Endothelial cell of umbilical vein (primary cell): ENCODE measurements at regions not wholly inside any gene's neighbourhood (a gene's known extent, or its start where the extent isn't known, plus 50 kb on each side); places are given as distances from the start of the nearest gene placed in this dataset.

ENCODE experiments used
- BruUV-seq: library from RNA; stranded (reverse); fragments of 400-500 nt; replicated peaks from 2 replicates; lab custom pipeline; 2021; lab: Mats Ljungman, UMichigan
- CTCF ChIA-PET: fragments of 300-600, 350-600 bp; sonication (Branson Sonifier 250); formaldehyde crosslinking; loops from one replicate; lab custom pipeline; 2021; ENCODE audit warnings: antibody characterized with exemption, inconsistent platforms; lab: Charles Lee
- POLR2A ChIA-PET: fragments of 300-600, 350-600 bp; sonication (Branson Sonifier 250); formaldehyde crosslinking; loops from one replicate; lab custom pipeline; 2021; ENCODE audit warnings: antibody characterized with exemption, inconsistent platforms; lab: Charles Lee
- DNase-seq: peaks from one replicate; pipeline ENCODE4 v3.0.0-alpha.2; 2011; ENCODE audit warnings: low read depth, low spot score
- FAIRE-seq: peaks from 2 replicates; lab custom pipeline; 2011; peaks lifted over from hg19 to GRCh38; lab: Jason Lieb, UNC
- H2AFZ ChIP-seq: 2 replicates; pipeline ENCODE4 v1.6.0; 2012; ENCODE audit warnings: low read depth, low read length, control low read depth, inconsistent platforms
- H3K27ac ChIP-seq: 2 replicates; pipeline ENCODE4 v1.5.1; 2011; ENCODE audit warnings: low read depth, mild to moderate bottlenecking, control low read depth, low read length, moderate library complexity; ENCODE audit not compliant: insufficient read depth
- H3K27me3 ChIP-seq, 2 experiments: 2 replicates each; pipeline versions ENCODE4 v1.6.0 to v1.6.1; 2011; ENCODE audit warnings: low read length in 2 of 2, mixed read lengths in 1 of 2; ENCODE audit not compliant: control insufficient read depth in 2 of 2, insufficient read depth in 2 of 2
- H3K36me3 ChIP-seq, 2 experiments: 2 replicates in 1 of 2; 3 replicates in 1 of 2; pipeline ENCODE4 v1.5.1; 2011; ENCODE audit warnings: low read length in 2 of 2, mild to moderate bottlenecking in 1 of 2, moderate library complexity in 1 of 2; ENCODE audit not compliant: control insufficient read depth in 2 of 2, insufficient read depth in 2 of 2; ENCODE audit errors: extremely low read depth in 1 of 2
- H3K4me1 ChIP-seq: 3 replicates; pipeline ENCODE4 v1.5.1; 2011; ENCODE audit warnings: mild to moderate bottlenecking, low read length; ENCODE audit not compliant: control insufficient read depth, insufficient read depth; ENCODE audit errors: extremely low read depth
- H3K4me2 ChIP-seq: 2 replicates; pipeline ENCODE4 v1.6.1; 2011; ENCODE audit warnings: low read length, control low read depth, mixed read lengths; ENCODE audit not compliant: insufficient read depth
- H3K4me3 ChIP-seq, 3 experiments: fragments of 200-600 bp in 1 of 3; sonication (generic), shearing (Covaris generic) in 1 of 3; replicated peaks in 1 of 3; 2 replicates each; pipeline ENCODE4 v1.5.1; 2011 to 2016; ENCODE audit warnings: control low read depth in 3 of 3, low read length in 3 of 3, mild to moderate bottlenecking in 2 of 3, inconsistent platforms in 1 of 3, low read depth in 1 of 3, moderate library complexity in 1 of 3; ENCODE audit not compliant: insufficient read depth in 1 of 3
- H3K79me2 ChIP-seq: 2 replicates; pipeline ENCODE4 v1.6.0; 2012; ENCODE audit warnings: low read length, inconsistent platforms; ENCODE audit not compliant: control insufficient read depth, insufficient read depth
- H3K9ac ChIP-seq: replicated peaks from 2 replicates; pipeline ENCODE3; 2011; ENCODE audit warnings: low read length, control low read depth; ENCODE audit not compliant: insufficient read depth; ENCODE audit errors: extremely low read depth
- H3K9me1 ChIP-seq: replicated peaks from 3 replicates; pipeline ENCODE4 v1.6.0; 2011; ENCODE audit warnings: mild to moderate bottlenecking, low read length; ENCODE audit not compliant: control insufficient read depth, insufficient read depth; ENCODE audit errors: extremely low read depth
- H3K9me3 ChIP-seq: replicated peaks from 2 replicates; pipeline ENCODE4 v1.5.1; 2012; ENCODE audit warnings: low read length, inconsistent platforms; ENCODE audit not compliant: control insufficient read depth, insufficient read depth
- H4K20me1 ChIP-seq: replicated peaks from 2 replicates; pipeline ENCODE3; 2011; ENCODE audit warnings: mild to moderate bottlenecking, low read length; ENCODE audit not compliant: control insufficient read depth, insufficient read depth; ENCODE audit errors: extremely low read depth
- EZH2 ChIP-seq: IDR thresholded peaks from 2 replicates; pipeline ENCODE4 v1.6.1; 2012; ENCODE audit warnings: borderline replicate concordance, low read depth, mild to moderate bottlenecking, moderate library complexity, low read length, inconsistent platforms; ENCODE audit not compliant: severe bottlenecking
- FOS ChIP-seq: IDR thresholded peaks from 2 replicates; pipeline ENCODE4 v1.6.1; 2011; ENCODE audit warnings: mild to moderate bottlenecking, low read length, moderate library complexity, borderline replicate concordance; ENCODE audit not compliant: insufficient read depth
- GATA2 ChIP-seq: IDR thresholded peaks from 2 replicates; pipeline ENCODE4 v1.7.0; 2011; ENCODE audit warnings: low read depth, mild to moderate bottlenecking, moderate library complexity, mixed read lengths, low read length; ENCODE audit not compliant: insufficient read length, insufficient read depth
- JUN ChIP-seq: IDR thresholded peaks from 2 replicates; pipeline ENCODE4 v1.6.1; 2011; ENCODE audit warnings: borderline replicate concordance, low read depth; ENCODE audit not compliant: insufficient read length, insufficient read depth
- MAX ChIP-seq: IDR thresholded peaks from 2 replicates; pipeline ENCODE4 v1.6.1; 2011; ENCODE audit not compliant: insufficient read depth, insufficient read length
- MYC ChIP-seq: IDR thresholded peaks from one replicate; pipeline ENCODE4 v1.6.1; 2011; ENCODE audit warnings: mild to moderate bottlenecking, low read depth, low read length
- POLR2A ChIP-seq: IDR thresholded peaks from 2 replicates; pipeline ENCODE4 v1.6.1; 2012; ENCODE audit warnings: low read depth, mild to moderate bottlenecking, control low read depth, low read length
- POLR2AphosphoS5 ChIP-seq: IDR thresholded peaks from 2 replicates; pipeline ENCODE4 v1.6.1; 2012; ENCODE audit warnings: low read depth, mild to moderate bottlenecking, control low read depth, low read length, moderate library complexity; ENCODE audit not compliant: insufficient read depth
- dilution Hi-C: fragments of 300-500 bp; cut with MboI; formaldehyde crosslinking; loops from one replicate; pipeline ENCODE4 v1.15.0; 2019; ENCODE audit warnings: low sequenced_read_pairs; ENCODE audit not compliant: extremely low pct_ligation_motif_present
- intact Hi-C: fragments of 100-400 bp; cut with micrococcal nuclease; formaldehyde crosslinking; loops from one replicate; pipeline ENCODE4 v1.10.0; 2022
- TF ChIP-seq, protein P1 (sequence below), 2 donors: IDR thresholded peaks; 1 replicate in 1 of 2; 2 replicates in 1 of 2; pipeline ENCODE4 v1.5.1; 2011; ENCODE audit warnings: low read length in 2 of 2, mild to moderate bottlenecking in 2 of 2, moderate library complexity in 2 of 2, control low read depth in 1 of 2, inconsistent platforms in 1 of 2, low read depth in 1 of 2; ENCODE audit not compliant: insufficient read depth in 1 of 2; ENCODE audit errors: extremely low read depth in 1 of 2

GRCh38 chr4:132479543-132479942 lies 669.6 kb upstream of the PCDH10 start:
- TF ChIP-seq POLR2A (no peak), FOS (no peak), EZH2 (no peak), MAX (no peak), GATA2 (no peak), POLR2AphosphoS5 (no peak), MYC (no peak), JUN (no peak)
- TF ChIP-seq, protein P1, sequence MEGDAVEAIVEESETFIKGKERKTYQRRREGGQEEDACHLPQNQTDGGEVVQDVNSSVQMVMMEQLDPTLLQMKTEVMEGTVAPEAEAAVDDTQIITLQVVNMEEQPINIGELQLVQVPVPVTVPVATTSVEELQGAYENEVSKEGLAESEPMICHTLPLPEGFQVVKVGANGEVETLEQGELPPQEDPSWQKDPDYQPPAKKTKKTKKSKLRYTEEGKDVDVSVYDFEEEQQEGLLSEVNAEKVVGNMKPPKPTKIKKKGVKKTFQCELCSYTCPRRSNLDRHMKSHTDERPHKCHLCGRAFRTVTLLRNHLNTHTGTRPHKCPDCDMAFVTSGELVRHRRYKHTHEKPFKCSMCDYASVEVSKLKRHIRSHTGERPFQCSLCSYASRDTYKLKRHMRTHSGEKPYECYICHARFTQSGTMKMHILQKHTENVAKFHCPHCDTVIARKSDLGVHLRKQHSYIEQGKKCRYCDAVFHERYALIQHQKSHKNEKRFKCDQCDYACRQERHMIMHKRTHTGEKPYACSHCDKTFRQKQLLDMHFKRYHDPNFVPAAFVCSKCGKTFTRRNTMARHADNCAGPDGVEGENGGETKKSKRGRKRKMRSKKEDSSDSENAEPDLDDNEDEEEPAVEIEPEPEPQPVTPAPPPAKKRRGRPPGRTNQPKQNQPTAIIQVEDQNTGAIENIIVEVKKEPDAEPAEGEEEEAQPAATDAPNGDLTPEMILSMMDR (IDR thresholded peaks at IDR 0.05; ENCODE audit: extremely low read depth in 1 of 2, insufficient read depth in 1 of 2, low read depth in 1 of 2, low read length in 2 of 2) = no peak
- DNase-seq (no peak), FAIRE-seq (no peak)
- Histone ChIP-seq H3K27me3 (no peaks in the 10 kb centered on the region), H3K9me3 (no peaks in the 10 kb centered on the region), H3K4me3 (no peak overlapping the region), H3K4me1 (no peaks in the 10 kb centered on the region), H3K27ac (no peak overlapping the region), H3K79me2 (no peaks in the 10 kb centered on the region), H3K9ac (no peak overlapping the region), H4K20me1 (no peaks in the 10 kb centered on the region), H3K4me2 (no peak overlapping the region), H3K9me1 (no peaks in the 10 kb centered on the region), H2AFZ (no peak overlapping the region), H3K36me3 (no peaks in the 10 kb centered on the region)
- intact Hi-C loops = no loop called here
- BruUV-seq = no TSS peak
- ChIA-PET CTCF (interaction anchor here (1.4 kb wide), 1 partner anchor 13 kb away, joined by 5 read pairs; no protein-coding TSS in a partner anchor), POLR2A (no interaction called here)
- dilution Hi-C loops = no loop called here
